HEK293T (cell line): ENCODE measurements at regions not wholly inside any gene's neighbourhood (a gene's known extent, or its start where the extent isn't known, plus 50 kb on each side); places are given as distances from the start of the nearest gene placed in this dataset.
"Not testable (repeated sequence)": the region's sequence is repeated elsewhere in the genome, so short reads cannot be mapped to it uniquely, and the experiment has no call there.

Source experiments
- CTCF ChIA-PET: fragments of 350-600 bp; formaldehyde crosslinking; extraction: SDS; loops from one replicate; lab custom pipeline; 2021; ENCODE audit warnings: antibody characterized with exemption, inconsistent platforms; lab: Yijun Ruan, JAX
- POLR2A ChIA-PET: fragments of 350-600 bp; formaldehyde crosslinking; extraction: SDS; loops from one replicate; lab custom pipeline; 2020; ENCODE audit warnings: antibody characterized with exemption, inconsistent platforms; lab: Yijun Ruan, JAX
- DNase-seq: peaks from one replicate; pipeline ENCODE4 v3.0.0; 2012; ENCODE audit warnings: mixed read lengths; ENCODE audit errors: extremely low spot score
- ARNT ChIP-seq: fragments of 450-650 bp; IDR thresholded peaks from 2 replicates; pipeline ENCODE4 v1.6.1; 2017; ENCODE audit warnings: mild to moderate bottlenecking
- BHLHE40 ChIP-seq: fragments of 450-650 bp; IDR thresholded peaks from 2 replicates; pipeline ENCODE4 v1.6.1; 2016; ENCODE audit warnings: mild to moderate bottlenecking, moderate library complexity, borderline replicate concordance
- CTBP1 ChIP-seq: fragments of 450-650 bp; IDR thresholded peaks from 2 replicates; pipeline ENCODE4 v1.6.1; 2016; ENCODE audit warnings: borderline replicate concordance
- ELF4 ChIP-seq: fragments of 450-650 bp; IDR thresholded peaks from 2 replicates; pipeline ENCODE4 v1.6.1; 2017; ENCODE audit warnings: antibody characterized with exemption
- FOXA1 ChIP-seq: fragments of 450-650 bp; IDR thresholded peaks from 2 replicates; pipeline ENCODE4 v1.6.1; 2016; ENCODE audit warnings: mild to moderate bottlenecking
- FOXK2 ChIP-seq: fragments of 450-650 bp; IDR thresholded peaks from 2 replicates; pipeline ENCODE4 v1.6.1; 2016; ENCODE audit warnings: mild to moderate bottlenecking
- FOXM1 ChIP-seq: fragments of 450-650 bp; IDR thresholded peaks from 2 replicates; pipeline ENCODE4 v1.6.1; 2017; ENCODE audit warnings: mild to moderate bottlenecking, borderline replicate concordance
- HDGF ChIP-seq: fragments of 450-650 bp; IDR thresholded peaks from 2 replicates; pipeline ENCODE4 v1.6.1; 2017; ENCODE audit warnings: antibody characterized with exemption, borderline replicate concordance
- L3MBTL2 ChIP-seq: fragments of 450-650 bp; conservative IDR thresholded peaks from 2 replicates; pipeline ENCODE4 v1.6.1; 2016; ENCODE audit warnings: mild to moderate bottlenecking
- LEF1 ChIP-seq: fragments of 450-650 bp; IDR thresholded peaks from 2 replicates; pipeline ENCODE4 v1.6.1; 2017; ENCODE audit warnings: mild to moderate bottlenecking, borderline replicate concordance
- NFRKB ChIP-seq: fragments of 450-650 bp; IDR thresholded peaks from 2 replicates; pipeline ENCODE4 v1.6.1; 2016; ENCODE audit warnings: mild to moderate bottlenecking, moderate library complexity
- PKNOX1 ChIP-seq: fragments of 450-650 bp; IDR thresholded peaks from 2 replicates; pipeline ENCODE4 v1.6.1; 2016
- SP1 ChIP-seq: fragments of 450-650 bp; IDR thresholded peaks from 2 replicates; pipeline ENCODE4 v1.6.1; 2017
- SUZ12 ChIP-seq: fragments of 450-650 bp; IDR thresholded peaks from 2 replicates; pipeline ENCODE4 v1.6.1; 2016; ENCODE audit warnings: mild to moderate bottlenecking
- TARDBP ChIP-seq: fragments of 450-650 bp; IDR thresholded peaks from 2 replicates; pipeline ENCODE4 v1.6.1; 2016
- ZNF384 ChIP-seq: fragments of 450-650 bp; IDR thresholded peaks from 2 replicates; pipeline ENCODE4 v1.6.1; 2016

- TF ChIP-seq SUZ12 = no peak
- ChIA-PET CTCF (no interaction called here), POLR2A (no interaction called here)
- DNase-seq = no peak
Measured at GRCh38 chrX:45986971-45987370, 558.2 kb downstream of the ZNF674 start.

GRCh38 chrX:45986081-45986480, 559.1 kb downstream of the ZNF674 start:
- ChIA-PET POLR2A (no interaction called here), CTCF (interaction anchor here (0.6 kb wide), 1 partner anchor 9 kb away, joined by 3 read pairs; no protein-coding TSS in a partner anchor)
- TF ChIP-seq CTBP1 (no peak), FOXK2 (no peak), PKNOX1 (no peak), L3MBTL2 (no peak), ZNF384 (no peak), LEF1 (no peak), ARNT (no peak), FOXM1 (no peak), ELF4 (no peak), FOXA1 (no peak), SP1 (no peak), HDGF (no peak), TARDBP (no peak), BHLHE40 (no peak)
- no peak for DNase-seq

- DNase-seq, CTCF ChIA-PET, POLR2A ChIA-PET: not testable (repeated sequence)
Measured at GRCh38 chrX:45982958-45983727, 562.1 kb downstream of the ZNF674 start.

- DNase-seq = no peak
- no peak for TF ChIP-seq HDGF
- TF ChIP-seq BHLHE40 = no peak
- TF ChIP-seq LEF1 = no peak
- TF ChIP-seq TARDBP = no peak
- no peak for TF ChIP-seq SP1
- TF ChIP-seq CTBP1 = no peak
- no peak for TF ChIP-seq ELF4
- TF ChIP-seq ZNF384 = no peak
- TF ChIP-seq ARNT = no peak
- no peak for TF ChIP-seq PKNOX1
- CTCF ChIA-PET = no interaction called here
- POLR2A ChIA-PET = no interaction called here
Measured at GRCh38 chrX:45980726-45981125, 564.5 kb downstream of the ZNF674 start.

GRCh38 chrX:45975633-45976032, 569.6 kb downstream of the ZNF674 start:
- CTCF ChIA-PET = no interaction called here
- TF ChIP-seq CTBP1 = no peak
- no peak for TF ChIP-seq HDGF
- POLR2A ChIA-PET = no interaction called here
- DNase-seq = no peak

DNA sequence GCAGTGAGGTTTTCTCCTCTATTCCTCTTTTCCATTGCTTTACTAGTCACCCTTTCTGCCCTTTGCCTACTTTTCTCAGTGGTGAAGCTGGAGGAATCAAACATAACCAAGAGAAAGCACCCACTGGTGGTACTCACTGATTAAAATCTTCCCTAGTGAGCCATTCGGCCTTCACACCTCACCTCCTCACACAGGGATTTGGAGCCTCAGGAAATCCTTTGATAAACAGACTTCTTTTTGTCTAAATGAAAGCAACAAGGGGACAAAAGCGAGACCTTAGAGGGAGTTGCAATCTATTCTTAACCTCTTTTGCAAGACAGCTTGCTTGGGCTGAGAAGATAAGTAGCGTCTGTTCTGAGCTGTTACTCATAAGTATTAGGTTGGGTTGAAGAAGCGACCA, 572.6 kb downstream of the ZNF674 start:
- POLR2A ChIA-PET = no interaction called here
- DNase-seq = no peak

GRCh38 chrX:45959567-45959966, 585.7 kb downstream of the ZNF674 start:
- DNase-seq = no peak
- no peak for TF ChIP-seq L3MBTL2
- no peak for TF ChIP-seq ELF4
- no peak for TF ChIP-seq SP1
- no peak for TF ChIP-seq NFRKB
- no peak for TF ChIP-seq FOXA1
- POLR2A ChIA-PET = no interaction called here
- CTCF ChIA-PET = no interaction called here

More for the DNA sequence above, 572.6 kb downstream of the ZNF674 start:
- TF ChIP-seq SUZ12 (no peak), PKNOX1 (no peak), NFRKB (no peak), TARDBP (no peak), FOXA1 (no peak), CTBP1 (no peak), ZNF384 (no peak), ELF4 (no peak), LEF1 (no peak), FOXK2 (no peak), ARNT (no peak), BHLHE40 (no peak)
- CTCF ChIA-PET = no interaction called here
